GM19468 (cell line): ENCODE measurements at regions not wholly inside any gene's neighbourhood (a gene's known extent, or its start where the extent isn't known, plus 50 kb on each side); places are given as distances from the start of the nearest gene placed in this dataset.

ENCODE experiments used
- ATAC-seq: cut with Tn5 transposase; IDR thresholded peaks from one replicate; pipeline ENCODE4 v1.9.1; 2021; ENCODE audit warnings: mild to moderate bottlenecking, moderate library complexity, moderate number of reproducible peaks; ENCODE audit not compliant: unreplicated experiment; ENCODE audit errors: extremely low read depth

DNA sequence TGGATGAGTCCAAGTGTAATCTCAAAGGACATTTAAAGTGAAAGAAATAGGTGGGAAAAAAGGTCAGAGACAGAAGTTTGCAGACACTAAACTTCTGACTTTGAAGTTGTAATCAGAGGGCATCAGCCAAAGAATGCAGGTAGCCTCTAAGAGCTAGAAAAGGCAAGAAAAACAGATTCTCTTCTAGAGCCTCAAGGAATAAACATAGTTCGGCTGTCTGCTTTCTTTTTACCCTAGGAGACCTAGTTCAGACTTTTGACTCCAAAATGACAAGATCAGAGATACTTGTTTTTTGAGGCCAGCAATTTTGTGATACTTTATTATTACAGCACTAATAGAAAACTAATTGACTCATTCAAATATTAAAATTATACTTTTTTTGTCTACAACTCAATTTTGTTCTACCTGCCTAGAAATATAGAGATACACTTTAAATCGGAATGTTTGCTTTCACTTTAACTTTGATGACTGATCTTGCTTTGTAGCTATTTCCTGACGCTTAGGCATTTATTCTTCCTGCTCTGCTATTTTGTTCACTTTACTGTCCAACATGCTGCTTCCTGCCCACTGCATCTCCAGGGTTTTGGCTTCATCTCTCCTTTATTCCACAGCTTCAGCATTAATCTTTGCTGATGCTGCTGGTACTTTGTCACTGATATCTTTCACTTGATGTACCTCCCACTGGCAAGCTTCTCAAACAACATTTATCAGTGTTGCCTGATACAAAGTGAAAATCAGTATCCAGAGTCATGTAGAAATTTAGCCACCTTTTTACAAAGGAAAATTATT, 272.5 kb downstream of the DSEL start:
- ATAC-seq, result no peak

DNA sequence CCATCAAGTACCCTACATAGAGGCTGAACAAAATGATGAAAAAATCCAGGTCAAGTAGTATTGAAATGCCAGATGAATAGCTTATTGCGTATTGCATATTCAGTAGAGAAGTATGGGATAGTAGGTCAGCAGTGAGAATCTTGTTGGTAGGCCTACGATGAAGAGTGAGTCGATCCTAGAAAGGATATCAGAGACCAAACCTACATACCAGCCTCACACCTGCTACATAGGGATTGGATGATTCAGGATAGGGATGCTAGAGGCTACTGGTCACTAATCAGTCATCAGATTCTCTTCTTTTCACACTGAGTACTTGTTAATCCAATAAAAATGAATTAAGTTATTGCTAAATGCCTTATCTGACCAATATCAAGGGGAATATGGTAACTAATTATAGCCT, 274.5 kb downstream of the DSEL start:
- ATAC-seq, result no peak

DNA sequence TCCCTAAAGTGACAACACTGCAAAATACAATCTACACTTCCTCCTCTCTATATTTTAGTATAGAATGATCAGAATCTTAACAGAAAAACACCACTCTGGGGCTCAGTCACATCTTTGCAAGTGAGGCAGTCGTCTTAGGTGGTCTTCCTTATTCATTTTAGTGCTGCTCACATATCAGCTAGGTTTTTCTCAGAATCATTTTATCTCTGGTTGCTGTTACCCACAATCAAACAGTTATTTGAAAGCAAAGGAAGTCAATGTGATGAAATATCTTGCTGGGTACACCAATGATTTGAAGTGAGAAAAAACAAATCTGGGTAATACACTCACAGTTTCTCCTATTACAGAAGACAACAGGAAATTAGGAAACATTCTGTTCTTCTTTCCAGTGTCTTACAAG, 275.2 kb downstream of the DSEL start:
- no peak for ATAC-seq

DNA sequence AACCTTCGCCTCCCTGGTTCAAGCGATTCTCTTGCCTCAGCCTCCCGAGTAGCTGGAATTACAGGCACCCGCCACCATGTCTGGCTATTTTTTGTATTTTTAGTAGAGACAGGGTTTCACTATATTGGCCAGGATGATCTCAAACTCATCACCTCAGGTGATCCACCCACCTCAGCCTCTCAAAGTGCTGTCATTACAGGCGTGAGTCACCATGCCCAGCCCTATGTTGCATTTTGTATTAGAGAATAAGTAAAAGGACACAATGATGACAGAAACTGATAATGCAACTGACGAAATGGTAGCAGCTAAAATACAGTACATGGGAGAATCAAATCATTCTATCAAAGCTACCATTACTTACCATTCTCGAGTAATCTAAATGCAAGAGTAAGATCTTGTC, 276.7 kb downstream of the DSEL start:
- ATAC-seq, result no peak

DNA sequence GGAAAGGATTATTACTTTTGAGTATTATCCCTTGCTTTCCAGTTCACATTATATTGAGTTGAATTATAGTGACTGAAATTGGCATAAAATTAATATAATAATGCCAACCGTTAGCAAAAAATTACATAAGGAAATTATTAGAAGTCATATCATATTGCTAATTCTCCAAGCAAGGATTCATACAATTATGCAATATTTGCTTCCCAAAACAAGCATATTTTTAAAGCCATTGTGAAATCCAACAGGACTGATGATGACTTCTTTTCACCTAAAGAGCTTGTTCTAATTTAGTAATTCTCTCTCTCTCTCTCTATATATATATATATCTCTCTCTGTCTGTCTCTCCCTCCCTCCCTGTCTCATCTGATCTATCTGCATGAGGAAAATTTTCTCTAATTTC, 283.5 kb downstream of the DSEL start:
- no peak for ATAC-seq

DNA sequence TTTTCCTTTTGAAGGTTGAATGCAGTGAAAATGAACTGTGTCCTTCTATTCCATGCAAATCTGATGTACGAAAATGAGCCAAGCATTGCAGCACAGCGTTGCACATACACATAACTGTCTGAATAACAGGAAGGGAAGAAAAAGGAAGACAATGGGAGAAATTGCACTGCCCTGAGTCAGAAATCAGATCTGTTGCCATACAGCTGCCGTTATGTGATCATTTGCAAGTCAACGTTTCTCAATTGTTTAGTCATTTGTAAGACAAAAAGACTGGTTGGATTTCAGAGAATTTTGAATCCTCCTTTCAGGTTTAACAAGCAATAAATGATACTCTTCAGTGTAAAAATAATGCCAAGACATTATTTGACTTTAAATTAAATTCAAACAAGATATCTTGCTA, 284.1 kb downstream of the DSEL start:
- no peak for ATAC-seq

DNA sequence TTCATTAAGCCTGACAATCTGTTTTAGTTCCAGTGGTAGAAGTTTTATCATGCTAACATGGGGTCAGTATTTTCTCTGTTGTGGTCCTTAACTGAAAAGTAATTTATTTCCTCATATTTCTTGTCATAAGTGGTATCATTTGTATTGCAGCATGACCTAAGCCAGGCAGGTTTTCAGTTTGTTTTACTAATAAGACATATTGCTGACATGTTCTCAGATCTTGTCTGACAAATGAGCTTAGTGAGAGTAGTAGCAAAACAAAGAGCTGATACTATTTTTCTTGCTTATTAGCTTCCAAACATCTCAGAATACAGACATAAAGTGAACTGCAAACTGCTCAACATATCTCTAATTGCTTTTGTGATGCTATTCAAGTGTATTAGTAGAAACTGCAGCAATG, 293.6 kb downstream of the DSEL start:
- ATAC-seq, result no peak

DNA sequence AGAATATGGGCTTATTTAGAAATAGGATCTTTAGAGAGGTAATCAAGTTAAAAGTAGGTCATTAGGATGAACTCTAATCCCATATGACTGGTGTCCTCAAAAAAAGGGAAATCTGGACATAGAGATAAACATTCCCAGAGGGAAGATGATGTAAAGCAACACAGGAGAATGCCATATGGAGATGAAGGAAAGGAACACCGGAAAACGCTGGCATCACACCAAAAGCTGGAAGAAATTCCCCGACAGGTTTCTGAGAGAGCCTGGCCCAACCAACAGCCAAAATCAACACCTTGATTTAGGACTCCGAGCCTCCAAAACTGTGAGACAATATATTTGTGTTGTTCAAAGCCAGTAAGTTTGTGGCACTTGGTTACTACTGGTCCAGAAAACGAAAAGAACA, 296.7 kb downstream of the DSEL start:
- no peak for ATAC-seq

DNA sequence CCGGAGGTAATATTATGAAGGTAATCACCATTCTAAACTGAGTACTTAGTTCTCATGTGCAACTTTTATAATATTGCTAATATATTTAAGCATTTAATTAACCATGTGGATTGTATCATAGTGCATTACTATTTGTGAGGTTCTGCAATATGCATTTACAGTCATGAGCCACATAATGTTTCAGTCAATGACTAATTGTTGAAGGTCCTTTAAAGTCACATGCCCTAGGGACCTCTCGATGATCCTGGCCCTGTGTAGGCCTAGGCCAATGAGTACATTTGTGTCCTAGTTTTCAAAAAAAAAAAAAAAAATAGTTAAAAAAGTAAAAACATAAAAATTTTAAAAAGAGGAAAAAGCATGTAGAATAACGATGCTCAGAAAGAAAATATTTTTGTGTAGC, 298.0 kb downstream of the DSEL start:
- no peak for ATAC-seq

DNA sequence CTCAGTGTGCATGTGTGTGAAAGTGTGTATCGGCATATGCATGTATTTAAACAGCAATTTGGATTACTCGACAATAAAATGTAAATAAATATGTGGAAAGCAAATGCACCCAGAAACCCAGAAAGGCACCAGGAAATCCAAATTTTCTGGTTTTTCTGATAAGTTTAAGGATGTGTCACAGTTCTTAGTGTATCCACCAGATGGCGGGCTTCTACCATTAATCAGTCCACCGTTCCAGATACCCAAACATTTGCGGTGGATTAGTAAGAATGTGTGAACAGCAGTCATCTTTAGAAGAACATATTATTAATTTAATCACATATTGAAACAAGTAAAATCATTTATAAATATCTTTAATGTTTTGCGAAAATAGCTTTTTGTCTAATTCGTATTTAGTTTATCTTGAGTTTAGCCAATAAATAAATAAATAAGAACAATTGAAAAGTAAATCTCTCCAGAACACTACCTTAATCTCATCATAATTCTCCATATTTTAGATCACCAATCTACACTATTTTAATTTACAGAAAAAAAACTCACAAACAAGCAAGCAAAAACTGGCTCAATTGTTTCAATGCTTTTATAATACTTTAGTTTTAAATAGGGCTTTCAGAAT, 298.9 kb downstream of the DSEL start:
- ATAC-seq, result peak; percentile 95

DNA sequence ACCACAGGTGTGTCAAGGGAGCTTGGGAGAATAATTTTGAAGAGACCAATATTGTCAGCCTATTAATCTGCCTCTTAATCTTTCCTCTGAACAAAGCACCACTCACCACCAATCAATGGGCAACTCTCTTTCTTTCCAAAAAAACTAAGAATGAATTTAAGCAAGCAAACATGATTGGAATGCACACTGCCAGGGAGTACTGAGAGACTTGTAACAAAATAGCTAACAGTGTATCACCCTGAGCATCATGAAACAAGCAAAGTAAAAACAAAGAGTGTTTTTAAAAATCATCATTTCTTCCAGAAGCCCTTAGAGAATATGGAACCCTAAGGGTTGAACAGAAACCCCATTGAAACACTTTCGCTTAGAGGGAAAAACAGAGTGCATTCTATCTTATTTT, 299.7 kb downstream of the DSEL start:
- ATAC-seq, result no peak

DNA sequence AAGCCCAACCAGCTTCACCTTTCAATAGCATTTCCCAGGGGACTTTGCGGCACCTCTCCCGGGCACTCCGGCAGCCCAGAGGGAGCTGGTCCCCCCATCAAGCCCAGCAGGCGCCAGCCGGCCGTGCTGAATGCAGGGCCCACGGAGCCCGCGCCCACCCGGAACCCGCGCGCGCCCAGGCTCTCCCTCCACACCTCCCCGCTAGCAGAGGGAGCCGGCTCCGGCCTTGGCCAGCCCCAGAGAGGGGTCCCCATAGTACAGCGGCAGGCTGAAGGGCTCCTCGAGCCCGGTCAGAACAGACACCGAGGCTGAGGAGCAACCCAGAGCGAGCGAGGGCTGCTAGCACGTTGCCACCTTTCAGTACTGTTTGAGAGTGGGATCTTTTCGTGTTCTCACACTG, 300.8 kb downstream of the DSEL start:
- no peak for ATAC-seq

DNA sequence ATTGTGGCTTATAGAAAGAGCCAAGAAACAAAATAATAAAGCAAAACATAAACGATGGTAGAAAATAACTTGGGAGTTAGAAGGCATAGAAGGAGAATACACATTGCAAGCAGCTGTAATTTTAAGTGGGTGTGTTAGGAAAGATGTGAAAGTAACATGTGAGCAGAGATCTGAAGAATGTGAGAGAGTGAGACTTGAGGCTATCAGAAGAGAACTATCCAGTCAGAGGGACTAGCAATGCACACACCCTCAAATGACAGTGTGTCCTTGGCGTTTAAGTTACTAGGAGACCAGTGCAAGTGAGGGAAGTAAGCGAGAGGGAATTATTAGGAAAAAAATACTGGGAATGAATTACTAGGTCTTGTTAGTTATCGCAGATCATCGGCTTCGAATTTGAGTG, 304.9 kb downstream of the DSEL start:
- no peak for ATAC-seq

DNA sequence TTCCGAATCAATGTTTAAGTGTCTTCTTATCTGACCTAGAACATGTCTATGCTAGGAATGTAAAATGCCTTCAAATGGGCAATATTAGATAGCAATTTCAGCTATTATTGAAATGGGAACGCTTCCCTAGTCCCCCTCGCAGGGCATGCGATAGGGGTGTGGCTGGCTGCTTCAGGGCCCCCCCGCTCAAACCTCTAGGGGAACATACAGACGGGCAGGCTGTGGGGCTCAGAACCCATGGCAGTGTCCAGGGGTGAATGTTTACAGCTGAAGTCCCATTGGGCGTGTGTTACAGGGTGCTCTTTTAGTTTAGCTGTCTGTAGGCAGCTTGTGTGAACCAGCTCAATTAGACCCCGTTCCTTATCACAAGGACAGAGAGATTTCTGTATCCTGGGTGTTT, 315.9 kb downstream of the DSEL start:
- ATAC-seq, result no peak

DNA sequence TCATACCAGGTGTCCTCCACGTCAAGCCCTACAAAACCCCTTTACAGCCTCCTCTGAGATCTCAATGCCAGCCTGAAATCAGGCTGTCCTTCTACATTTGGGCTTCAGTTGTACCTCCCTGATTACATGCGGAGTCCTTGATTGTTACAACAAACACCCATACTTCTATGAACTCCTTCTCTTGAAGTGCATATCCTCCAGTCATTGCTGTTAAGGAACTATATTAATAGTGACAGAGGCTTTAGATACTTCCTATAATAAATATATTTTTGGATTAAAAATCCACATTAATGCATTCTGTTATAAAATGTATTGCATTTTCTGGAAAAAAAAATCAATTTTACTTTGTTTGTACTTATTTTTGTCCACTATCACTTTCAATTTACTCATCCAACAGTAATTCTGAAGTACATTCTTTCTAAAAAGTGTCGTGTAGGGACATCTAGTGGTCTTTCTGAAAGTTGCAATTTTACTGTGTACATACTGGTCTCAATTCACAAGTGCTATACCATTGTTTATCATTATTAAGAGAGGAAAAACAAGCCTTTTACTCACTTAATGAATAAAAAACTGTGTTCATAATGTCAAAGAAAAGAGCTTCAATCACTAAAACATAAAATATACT, 316.4 kb downstream of the DSEL start:
- peak; percentile 64 for ATAC-seq

DNA sequence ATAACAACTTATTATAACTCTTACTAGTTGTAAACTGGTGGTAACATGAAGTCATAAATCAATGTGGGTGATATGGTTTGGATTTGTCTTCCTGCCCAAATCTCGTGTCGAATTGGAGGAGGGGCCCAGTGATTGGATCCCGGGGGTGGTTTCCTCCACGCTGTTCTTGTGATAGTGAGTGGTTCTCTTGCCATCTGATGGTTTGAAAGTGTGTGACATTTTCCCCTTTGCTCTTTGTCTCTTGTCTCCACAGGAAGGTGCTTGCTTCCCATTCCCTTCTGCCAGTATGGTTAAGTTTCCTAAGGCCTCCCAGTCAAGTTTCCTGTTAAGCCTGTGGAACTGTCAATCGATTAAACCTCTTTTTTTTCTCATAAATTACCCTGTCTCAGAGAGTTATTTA, 321.6 kb downstream of the DSEL start:
- ATAC-seq, result no peak

DNA sequence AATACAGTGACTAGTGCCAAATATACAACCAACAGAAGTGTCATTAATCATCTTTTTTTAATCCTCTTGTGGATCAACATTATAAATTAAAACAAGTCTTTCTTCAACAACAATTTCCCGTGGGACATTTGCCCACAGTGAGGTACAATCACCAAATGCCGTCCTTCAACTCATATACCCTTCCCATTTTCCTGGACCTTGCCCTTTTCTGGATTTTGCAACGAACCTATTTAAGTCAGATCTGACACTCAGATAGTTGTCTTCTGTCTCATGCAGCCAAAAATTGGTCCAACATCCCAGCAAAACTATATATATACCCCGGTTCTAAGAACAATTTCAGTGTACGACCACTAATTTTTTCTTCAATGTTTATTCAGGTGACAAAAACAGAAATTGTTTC, 324.0 kb downstream of the DSEL start:
- no peak for ATAC-seq

DNA sequence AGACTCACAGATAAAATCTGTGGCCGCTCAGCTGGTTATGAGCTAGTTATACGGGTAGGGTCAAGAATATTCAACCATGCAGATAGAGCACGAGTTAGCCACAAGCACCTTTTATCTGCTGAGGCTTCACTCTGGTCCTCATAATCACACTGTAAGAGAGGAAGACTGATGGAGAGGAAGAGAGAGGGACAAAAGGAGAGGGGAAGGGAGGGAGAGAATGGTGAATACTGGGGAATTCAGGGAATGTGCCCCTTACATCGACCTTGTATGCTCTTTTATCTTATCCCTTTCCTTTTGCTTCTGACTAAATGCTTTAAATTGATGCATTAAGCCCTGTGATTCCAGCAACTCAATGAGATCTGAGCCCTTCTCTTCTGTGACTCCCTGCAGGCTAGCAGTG, 333.1 kb downstream of the DSEL start:
- no peak for ATAC-seq

DNA sequence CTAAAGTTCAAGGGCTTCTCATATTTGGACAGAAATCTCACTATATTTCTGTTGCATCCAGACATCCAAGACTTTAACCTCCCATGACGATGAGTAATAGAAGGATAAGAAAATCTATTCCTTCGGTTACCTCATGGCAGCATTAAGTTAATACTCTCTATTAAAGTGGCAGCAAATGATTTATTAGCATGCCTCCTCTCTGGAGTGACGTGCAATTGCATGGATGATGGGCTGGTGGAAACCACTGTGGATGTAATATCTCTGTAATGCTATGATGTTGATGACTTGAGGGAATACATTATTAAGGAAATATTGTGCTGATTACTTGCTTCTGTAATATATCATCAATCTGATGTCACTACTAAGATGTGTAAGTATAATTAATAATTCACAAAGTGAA, 336.8 kb downstream of the DSEL start:
- ATAC-seq, result no peak

DNA sequence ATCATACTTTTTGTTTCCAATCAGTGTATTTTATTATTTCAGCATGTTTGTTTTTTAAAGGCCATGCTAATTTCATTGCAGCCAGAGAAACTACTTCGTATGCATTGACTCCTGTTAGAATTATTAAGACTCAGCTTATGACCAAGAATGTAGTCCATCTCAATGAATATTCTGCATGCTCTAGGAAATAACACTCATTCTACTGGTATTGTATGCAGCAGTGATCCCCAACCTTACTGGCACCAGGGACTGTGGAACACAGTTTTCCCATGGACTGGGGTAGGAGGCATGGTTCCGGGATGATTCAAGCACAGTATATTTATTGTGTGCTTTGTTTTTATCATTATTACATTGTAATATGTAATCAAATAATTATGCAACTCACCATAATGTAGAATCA, 356.9 kb downstream of the DSEL start:
- no peak for ATAC-seq

DNA sequence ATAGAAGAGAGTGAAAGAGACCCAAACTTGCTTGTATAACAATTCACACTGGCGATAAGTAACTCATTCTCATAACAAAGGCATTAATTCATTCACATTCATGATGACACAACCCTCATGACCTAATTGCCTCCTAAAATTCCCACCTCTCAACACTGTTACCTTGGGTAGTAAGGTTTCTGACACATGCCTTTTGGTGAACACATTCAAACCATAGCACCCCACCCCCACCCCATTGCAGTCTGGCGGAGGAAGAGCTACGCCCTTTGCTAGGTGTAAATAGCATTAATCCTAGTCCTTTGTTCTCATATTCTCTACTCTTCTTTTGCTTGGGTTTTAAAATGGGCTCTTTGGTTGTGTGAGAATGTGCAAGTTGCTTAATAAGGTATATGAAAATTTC, 361.5 kb downstream of the DSEL start:
- no peak for ATAC-seq

DNA sequence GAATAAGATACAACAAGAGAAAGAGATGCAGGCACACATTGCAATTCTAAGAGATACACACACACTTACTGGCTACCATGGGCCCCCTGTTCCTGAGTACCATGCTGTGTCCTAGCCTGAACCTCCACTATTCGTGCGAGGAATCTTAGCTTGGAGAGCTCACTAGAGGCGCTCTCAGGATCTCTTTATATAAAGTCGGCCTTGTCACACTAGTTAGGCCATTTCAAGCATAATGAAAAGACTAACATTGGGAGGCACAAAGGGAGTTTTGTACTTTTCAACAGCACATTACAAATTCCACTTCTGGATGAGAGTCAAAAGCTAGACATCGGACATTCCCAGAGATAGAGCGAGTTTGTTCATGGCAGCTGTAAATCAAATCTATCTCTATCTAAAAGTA, 365.2 kb downstream of the DSEL start:
- no peak for ATAC-seq
